ENCODE measurements at regions not wholly inside any gene's neighbourhood (a gene's known extent, or its start where the extent isn't known, plus 50 kb on each side); places are given as distances from the start of the nearest gene placed in this dataset.

- Histone ChIP-seq H3K4me2 (ENCODE audit: insufficient read depth, insufficient read length, low read length) (no peak overlapping the region), H2BK20ac (ENCODE audit: low read depth, low read length, poor library complexity, severe bottlenecking) (no peak overlapping the region), H2BK5ac (ENCODE audit: insufficient read length, low read length) (no peak overlapping the region), H3K9me3 (ENCODE audit: control insufficient read depth, low read depth, low read length) (no peaks in the 10 kb centered on the region), H3K27me3 (ENCODE audit: insufficient read depth, low read length) (no peaks in the 10 kb centered on the region), H2AFZ (ENCODE audit: low read length) (no peak overlapping the region), H3K79me1 (ENCODE audit: insufficient read depth, low read depth, low read length, poor library complexity, severe bottlenecking) (no peaks in the 10 kb centered on the region), H2BK120ac (ENCODE audit: low read depth, low read length, poor library complexity, severe bottlenecking) (no peak overlapping the region), H4K5ac (ENCODE audit: insufficient read length, low read depth, low read length) (no peak overlapping the region), H3K4ac (ENCODE audit: low read depth, low read length) (no peak overlapping the region), H4K8ac (replicated peaks; ENCODE audit: insufficient read length, low read depth, low read length) (no peak overlapping the region), H2AK5ac (ENCODE audit: insufficient read length, low read length) (no peak overlapping the region), H4K20me1 (ENCODE audit: control insufficient read depth, insufficient read depth, insufficient read length) (no peaks in the 10 kb centered on the region), H3K56ac (ENCODE audit: insufficient read length, low read depth, low read length) (no peak overlapping the region), H3K18ac (ENCODE audit: insufficient read length, low read depth, low read length) (no peak overlapping the region), H3T11ph (ENCODE audit: low read length) (no peak overlapping the region), H3K23ac (ENCODE audit: insufficient read length, low read depth, low read length) (no peak overlapping the region), H3K79me2 (ENCODE audit: insufficient read depth, low read length) (no peaks in the 10 kb centered on the region), H3K23me2 (ENCODE audit: insufficient read length, low read depth, low read length, poor library complexity, severe bottlenecking) (no peaks in the 10 kb centered on the region), H2BK15ac (ENCODE audit: low read depth, low read length) (no peak overlapping the region), H3K27ac (ENCODE audit: insufficient read length, low read depth, low read length) (no peak overlapping the region), H3K9ac (ENCODE audit: extremely low read depth, insufficient read length, low read length) (no peak overlapping the region), H3K4me1 (ENCODE audit: insufficient read depth, low read length) (no peaks in the 10 kb centered on the region), H2BK12ac (ENCODE audit: insufficient read length, low read depth, low read length) (no peak overlapping the region), H3K14ac (ENCODE audit: insufficient read depth, low read length) (no peak overlapping the region), H4K91ac (ENCODE audit: insufficient read length, low read depth, low read length) (no peak overlapping the region)
- no peaks in the 10 kb centered on the region for H3K9me3 Mint-ChIP-seq
- H3K27me3 Mint-ChIP-seq (ENCODE audit: low read depth) = no peaks in the 10 kb centered on the region; the same call in 1 of the 2 replicates
- H3K36me3 Mint-ChIP-seq (ENCODE audit: insufficient read depth in 1 of 3, low read depth in 3 of 3) = no peaks in the 10 kb centered on the region
- H3K4me3 Mint-ChIP-seq = no peak overlapping the region
- TF ChIP-seq, protein P1, sequence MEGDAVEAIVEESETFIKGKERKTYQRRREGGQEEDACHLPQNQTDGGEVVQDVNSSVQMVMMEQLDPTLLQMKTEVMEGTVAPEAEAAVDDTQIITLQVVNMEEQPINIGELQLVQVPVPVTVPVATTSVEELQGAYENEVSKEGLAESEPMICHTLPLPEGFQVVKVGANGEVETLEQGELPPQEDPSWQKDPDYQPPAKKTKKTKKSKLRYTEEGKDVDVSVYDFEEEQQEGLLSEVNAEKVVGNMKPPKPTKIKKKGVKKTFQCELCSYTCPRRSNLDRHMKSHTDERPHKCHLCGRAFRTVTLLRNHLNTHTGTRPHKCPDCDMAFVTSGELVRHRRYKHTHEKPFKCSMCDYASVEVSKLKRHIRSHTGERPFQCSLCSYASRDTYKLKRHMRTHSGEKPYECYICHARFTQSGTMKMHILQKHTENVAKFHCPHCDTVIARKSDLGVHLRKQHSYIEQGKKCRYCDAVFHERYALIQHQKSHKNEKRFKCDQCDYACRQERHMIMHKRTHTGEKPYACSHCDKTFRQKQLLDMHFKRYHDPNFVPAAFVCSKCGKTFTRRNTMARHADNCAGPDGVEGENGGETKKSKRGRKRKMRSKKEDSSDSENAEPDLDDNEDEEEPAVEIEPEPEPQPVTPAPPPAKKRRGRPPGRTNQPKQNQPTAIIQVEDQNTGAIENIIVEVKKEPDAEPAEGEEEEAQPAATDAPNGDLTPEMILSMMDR (conservative IDR thresholded peaks at IDR 0.05) = no peak
- no peak overlapping the region for H3K27ac Mint-ChIP-seq
- H3K4me1 Mint-ChIP-seq = peaks cover 2 to 5% of the 10 kb centered on the region in 2 experiments; a peak in 3 of 4 replicates
- DNase-seq = no peak
- no CpG with 5 or more reads among the region's 3 CpGs for WGBS (ENCODE audit: extremely low coverage, insufficient read length, low lambda C conversion rate)
Observed at GRCh38 chr3:139122221-139122581, 77.5 kb upstream of the PRR23C start.
